ENCODE measurements at regions not wholly inside any gene's neighbourhood (a gene's known extent, or its start where the extent isn't known, plus 50 kb on each side); places are given as distances from the start of the nearest gene placed in this dataset.

DNA sequence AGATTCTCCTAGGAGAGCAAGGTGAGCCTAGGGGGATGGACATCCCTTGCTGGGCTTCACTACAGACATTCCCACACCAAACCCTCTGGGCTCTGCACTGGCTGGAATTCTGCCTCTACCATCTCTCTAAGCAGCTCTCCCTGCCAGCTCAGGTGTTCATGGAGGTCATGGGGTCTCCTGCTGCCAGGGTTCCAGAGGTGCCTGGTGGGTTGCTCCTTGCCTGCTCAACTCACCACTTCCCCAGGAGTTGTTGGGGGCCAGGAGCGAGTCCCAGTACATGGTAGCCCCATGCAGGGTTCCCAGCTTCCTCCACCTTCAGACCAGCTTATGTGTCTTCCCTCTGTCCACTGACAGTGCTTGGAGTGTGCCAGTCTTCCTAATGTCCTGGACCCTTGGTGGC, 167.8 kb upstream of the PAQR3 start:
- DNase-seq (ENCODE audit: low read depth): no peak
- H3K4me3 ChIP-seq (ENCODE audit: low read depth, low read length): no peak overlapping the region
- TF ChIP-seq, protein P1, sequence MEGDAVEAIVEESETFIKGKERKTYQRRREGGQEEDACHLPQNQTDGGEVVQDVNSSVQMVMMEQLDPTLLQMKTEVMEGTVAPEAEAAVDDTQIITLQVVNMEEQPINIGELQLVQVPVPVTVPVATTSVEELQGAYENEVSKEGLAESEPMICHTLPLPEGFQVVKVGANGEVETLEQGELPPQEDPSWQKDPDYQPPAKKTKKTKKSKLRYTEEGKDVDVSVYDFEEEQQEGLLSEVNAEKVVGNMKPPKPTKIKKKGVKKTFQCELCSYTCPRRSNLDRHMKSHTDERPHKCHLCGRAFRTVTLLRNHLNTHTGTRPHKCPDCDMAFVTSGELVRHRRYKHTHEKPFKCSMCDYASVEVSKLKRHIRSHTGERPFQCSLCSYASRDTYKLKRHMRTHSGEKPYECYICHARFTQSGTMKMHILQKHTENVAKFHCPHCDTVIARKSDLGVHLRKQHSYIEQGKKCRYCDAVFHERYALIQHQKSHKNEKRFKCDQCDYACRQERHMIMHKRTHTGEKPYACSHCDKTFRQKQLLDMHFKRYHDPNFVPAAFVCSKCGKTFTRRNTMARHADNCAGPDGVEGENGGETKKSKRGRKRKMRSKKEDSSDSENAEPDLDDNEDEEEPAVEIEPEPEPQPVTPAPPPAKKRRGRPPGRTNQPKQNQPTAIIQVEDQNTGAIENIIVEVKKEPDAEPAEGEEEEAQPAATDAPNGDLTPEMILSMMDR (conservative IDR thresholded peaks at IDR 0.05; ENCODE audit: low read depth, low read length): no peak

DNA sequence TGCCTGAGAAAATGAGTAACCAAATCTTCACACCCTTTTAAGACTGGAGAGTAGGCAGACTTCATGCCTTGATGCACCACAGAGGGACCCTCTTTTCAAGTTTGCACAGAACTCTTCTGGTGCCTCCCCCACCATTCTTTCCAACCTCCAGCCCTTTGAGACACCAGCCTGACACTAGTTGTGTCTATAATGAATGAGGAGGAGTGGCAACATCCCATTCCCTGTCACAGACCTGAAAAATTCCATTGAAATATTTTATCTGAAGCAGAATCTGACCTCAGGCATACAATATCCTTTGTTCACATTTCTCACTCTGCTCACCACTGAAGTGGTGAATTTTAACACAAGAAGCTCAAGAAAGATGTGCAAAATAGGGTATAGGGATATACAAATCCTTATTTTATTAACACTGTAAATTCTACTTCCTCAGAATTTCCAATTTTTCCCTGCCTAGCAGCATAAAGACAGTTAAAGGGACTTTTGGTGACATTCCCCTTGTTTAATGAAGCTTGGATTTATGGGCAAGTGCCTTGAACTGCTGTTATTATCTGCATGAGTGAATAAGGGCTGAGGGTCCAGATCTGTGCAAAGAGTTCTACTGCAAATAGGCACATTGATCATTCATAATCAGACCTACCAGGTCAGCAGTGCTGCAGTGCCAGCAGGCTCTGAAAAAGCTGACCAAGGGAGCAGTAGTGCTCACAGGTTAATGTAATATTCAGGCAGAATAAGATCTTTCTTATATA, 149.9 kb upstream of the PAQR3 start:
- no peak for DNase-seq (ENCODE audit: low read depth)
- no peak overlapping the region for H3K4me3 ChIP-seq (ENCODE audit: low read depth, low read length)
- TF ChIP-seq, protein P1 (conservative IDR thresholded peaks at IDR 0.05; ENCODE audit: low read depth, low read length): no peak

DNA sequence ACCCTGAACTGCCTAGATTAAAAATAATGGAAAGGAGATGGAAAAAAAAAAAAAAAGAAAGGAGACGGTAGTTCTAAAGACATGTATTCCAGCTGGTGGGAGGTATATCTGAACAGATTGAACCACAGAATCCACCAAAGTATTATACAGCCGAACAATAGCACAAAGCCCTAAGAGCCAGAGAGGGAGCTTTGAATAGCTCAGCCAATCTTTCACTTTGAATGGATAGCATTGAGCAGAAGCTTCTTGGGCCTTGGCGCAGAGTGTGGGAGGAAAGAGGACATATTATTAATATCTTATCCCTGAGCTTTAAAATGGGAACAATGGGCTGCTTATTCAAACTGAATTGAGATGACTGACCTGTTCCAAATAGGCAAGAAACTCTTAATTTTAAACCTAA, 147.8 kb upstream of the PAQR3 start:
- H3K4me3 ChIP-seq (ENCODE audit: low read depth, low read length): no peak overlapping the region
- TF ChIP-seq, protein P1 (conservative IDR thresholded peaks at IDR 0.05; ENCODE audit: low read depth, low read length): no peak
- DNase-seq (ENCODE audit: low read depth): no peak

DNA sequence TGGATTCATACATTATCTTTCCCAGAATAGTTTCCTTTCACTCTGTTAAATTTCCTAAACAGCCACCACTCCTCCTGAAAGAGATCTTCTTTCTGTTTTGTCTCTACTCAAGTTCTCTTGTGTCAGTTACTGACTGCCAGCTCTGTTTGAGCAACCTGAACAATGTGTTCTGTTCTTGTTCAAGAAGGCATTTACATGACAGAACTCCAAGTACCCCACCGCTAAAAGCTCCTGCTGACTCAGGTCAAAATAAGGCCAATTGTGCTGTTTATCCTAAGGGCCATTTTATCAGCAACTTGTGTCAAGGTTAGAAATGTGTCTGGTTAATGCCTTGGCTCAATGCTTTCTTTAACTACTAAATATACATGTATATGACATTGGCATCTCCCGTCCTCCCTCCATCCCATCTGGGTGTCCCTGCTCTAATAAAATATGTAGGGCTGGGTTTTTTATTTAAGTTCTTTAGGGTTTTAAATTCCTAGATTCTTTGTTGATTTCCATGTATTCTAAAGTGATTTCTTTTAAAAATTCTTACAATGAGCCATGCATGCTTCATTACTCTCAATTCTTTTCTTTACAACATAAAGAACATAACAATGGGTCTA, 144.3 kb upstream of the PAQR3 start:
- TF ChIP-seq, protein P1 (conservative IDR thresholded peaks at IDR 0.05; ENCODE audit: low read depth, low read length): no peak
- no peak for DNase-seq (ENCODE audit: low read depth)
- H3K4me3 ChIP-seq (ENCODE audit: low read depth, low read length): no peak overlapping the region

DNA sequence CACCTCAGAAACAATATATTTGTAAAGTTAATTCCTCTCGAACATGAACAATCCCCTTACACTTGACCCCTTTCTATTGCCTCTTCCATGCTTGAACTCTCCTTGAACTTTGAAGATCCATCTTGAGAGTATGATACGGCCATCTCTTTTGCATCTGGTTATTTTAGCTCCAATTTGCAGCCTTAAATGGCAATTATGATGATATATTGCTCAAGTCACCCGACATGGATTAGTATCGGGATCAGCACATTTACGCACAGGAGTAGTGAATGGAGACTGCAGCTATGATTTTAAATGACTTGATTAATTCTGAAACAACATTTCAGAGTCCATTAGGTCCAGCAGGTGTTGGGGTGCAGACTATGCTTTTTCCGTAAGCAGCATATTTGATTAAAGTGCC, 143.8 kb upstream of the PAQR3 start:
- no peak for DNase-seq (ENCODE audit: low read depth)
- TF ChIP-seq, protein P1 (conservative IDR thresholded peaks at IDR 0.05; ENCODE audit: low read depth, low read length): no peak
- no peak overlapping the region for H3K4me3 ChIP-seq (ENCODE audit: low read depth, low read length)

DNA sequence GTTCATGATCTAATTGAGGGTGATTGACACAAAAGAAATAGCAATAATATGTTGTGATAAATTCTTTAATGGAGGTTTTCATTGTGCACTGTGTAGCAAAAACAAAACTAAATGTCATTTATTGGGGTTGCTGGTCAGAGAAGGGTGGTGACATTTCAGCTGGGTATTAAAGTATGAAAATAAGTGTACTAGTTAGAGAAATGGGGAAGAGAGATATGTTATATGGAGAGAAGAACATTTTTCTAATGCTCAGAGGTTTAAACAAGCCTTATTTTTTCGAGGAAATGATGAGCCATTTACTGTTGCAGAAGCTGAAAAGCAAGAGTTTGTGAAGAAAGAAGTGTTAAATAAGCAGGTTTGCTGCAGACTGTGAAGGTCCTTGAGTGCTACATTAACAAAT, 142.7 kb upstream of the PAQR3 start:
- TF ChIP-seq, protein P1 (conservative IDR thresholded peaks at IDR 0.05; ENCODE audit: low read depth, low read length): no peak
- no peak overlapping the region for H3K4me3 ChIP-seq (ENCODE audit: low read depth, low read length)

DNA sequence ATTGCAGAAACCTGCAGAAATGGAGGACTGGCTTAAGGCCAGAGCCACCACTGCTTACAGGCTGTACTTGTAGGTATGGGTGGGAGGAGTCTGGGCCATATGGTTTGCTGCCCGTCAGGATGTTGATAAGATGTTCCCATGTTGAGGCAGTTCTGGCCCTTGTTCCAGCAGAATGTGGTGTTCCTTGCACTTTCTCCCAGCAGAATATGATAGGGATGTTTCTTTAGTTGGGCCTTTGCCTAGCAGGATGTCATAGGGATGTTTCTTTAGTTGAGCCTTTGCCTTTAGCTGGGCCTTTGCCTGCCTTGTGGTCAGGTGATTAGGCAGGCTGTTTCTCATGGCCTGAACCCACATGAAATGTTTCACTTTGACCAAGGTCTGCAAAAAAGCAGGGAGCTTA, 139.1 kb upstream of the PAQR3 start:
- TF ChIP-seq, protein P1 (conservative IDR thresholded peaks at IDR 0.05; ENCODE audit: low read depth, low read length): no peak
- H3K4me3 ChIP-seq (ENCODE audit: low read depth, low read length): no peak overlapping the region
- no peak for DNase-seq (ENCODE audit: low read depth)

More for the DNA sequence above, 142.7 kb upstream of the PAQR3 start:
- no peak for DNase-seq (ENCODE audit: low read depth)

Measured in epithelial cell of proximal tubule (primary cell).